Epithelial cell of esophagus (primary cell): ENCODE measurements at regions not wholly inside any gene's neighbourhood (a gene's known extent, or its start where the extent isn't known, plus 50 kb on each side); places are given as distances from the start of the nearest gene placed in this dataset.

ENCODE experiments used
- DNase-seq: peaks from one replicate; pipeline ENCODE4 v3.0.0; 2010; ENCODE audit warnings: low read depth
- H3K4me3 ChIP-seq: 2 replicates; pipeline ENCODE4 v1.5.1; 2011; ENCODE audit warnings: mild to moderate bottlenecking, low read length, control low read depth
- TF ChIP-seq, protein P1 (sequence below): IDR thresholded peaks from 2 replicates; pipeline ENCODE4 v1.5.1; 2011; ENCODE audit warnings: low read depth, mild to moderate bottlenecking, low read length, control low read depth, inconsistent platforms; ENCODE audit not compliant: insufficient read depth; ENCODE audit errors: missing control alignments

DNA sequence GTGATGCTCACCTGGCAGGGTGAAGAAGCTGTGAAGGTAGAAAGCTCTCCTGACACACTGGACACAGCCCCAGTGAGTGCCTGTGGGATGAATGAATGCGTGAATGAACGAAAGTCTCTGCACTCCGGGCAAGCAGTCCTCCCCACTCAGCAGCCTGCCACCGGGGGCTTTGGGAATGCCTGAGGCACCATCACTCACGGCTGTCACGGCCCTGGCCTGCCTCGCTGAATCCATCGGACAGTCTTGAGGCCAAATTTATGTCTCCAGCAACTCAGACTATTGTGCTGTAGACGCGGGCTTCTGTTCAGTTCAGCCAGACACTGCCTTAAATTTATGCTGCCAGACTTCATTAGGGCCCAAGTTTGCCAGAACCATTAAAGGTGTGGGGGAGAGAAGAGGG is 62.9 kb upstream of the TEX51 start:
- no peak for DNase-seq
- H3K4me3 ChIP-seq = no peak overlapping the region
- TF ChIP-seq, protein P1, sequence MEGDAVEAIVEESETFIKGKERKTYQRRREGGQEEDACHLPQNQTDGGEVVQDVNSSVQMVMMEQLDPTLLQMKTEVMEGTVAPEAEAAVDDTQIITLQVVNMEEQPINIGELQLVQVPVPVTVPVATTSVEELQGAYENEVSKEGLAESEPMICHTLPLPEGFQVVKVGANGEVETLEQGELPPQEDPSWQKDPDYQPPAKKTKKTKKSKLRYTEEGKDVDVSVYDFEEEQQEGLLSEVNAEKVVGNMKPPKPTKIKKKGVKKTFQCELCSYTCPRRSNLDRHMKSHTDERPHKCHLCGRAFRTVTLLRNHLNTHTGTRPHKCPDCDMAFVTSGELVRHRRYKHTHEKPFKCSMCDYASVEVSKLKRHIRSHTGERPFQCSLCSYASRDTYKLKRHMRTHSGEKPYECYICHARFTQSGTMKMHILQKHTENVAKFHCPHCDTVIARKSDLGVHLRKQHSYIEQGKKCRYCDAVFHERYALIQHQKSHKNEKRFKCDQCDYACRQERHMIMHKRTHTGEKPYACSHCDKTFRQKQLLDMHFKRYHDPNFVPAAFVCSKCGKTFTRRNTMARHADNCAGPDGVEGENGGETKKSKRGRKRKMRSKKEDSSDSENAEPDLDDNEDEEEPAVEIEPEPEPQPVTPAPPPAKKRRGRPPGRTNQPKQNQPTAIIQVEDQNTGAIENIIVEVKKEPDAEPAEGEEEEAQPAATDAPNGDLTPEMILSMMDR = no peak

DNA sequence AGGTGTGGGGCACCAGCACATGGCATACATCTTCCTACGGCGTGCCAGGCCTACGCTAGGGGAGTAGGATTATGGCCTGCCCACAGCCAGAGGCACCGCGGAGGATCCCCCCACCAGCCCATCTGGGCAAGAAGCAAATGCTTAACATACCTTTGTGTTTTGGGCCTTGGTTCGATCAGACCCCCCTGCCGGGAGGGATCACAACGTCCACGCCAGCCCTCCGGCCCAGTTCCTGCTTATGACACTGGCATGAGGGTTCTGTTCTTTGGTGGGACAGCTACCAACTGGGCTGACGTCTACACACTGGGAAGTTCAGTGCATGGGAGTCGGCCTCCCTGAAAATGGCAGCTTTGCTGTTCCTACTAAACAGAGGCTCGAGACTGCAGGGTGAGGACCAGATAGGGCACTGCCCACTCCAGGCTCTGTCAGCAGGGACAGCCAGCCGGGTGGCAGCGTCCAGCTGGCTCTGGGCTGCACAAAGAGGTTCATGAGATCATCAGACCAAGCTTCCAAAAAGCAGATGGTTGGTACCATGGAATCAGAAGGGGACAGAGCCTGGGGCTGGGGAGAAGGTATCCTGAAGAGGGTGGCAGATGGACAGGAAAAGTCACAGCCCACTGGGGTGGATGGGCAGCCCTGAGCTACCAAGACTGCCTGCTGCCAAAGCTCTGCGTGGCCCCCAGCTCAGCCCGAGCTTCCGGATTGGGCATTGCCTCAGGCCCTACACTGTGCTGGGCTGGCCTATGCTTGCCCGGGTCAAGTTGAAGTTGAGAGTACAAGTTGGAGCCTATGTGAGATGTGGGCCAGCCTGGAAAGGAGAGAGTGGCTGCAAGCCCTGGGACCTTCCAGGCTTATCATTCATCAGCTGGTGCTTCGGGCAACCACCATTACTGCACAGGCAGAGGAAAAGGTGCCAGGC is 61.7 kb upstream of the TEX51 start:
- no peak overlapping the region for H3K4me3 ChIP-seq
- no peak for DNase-seq
- TF ChIP-seq, protein P1 = no peak

DNA sequence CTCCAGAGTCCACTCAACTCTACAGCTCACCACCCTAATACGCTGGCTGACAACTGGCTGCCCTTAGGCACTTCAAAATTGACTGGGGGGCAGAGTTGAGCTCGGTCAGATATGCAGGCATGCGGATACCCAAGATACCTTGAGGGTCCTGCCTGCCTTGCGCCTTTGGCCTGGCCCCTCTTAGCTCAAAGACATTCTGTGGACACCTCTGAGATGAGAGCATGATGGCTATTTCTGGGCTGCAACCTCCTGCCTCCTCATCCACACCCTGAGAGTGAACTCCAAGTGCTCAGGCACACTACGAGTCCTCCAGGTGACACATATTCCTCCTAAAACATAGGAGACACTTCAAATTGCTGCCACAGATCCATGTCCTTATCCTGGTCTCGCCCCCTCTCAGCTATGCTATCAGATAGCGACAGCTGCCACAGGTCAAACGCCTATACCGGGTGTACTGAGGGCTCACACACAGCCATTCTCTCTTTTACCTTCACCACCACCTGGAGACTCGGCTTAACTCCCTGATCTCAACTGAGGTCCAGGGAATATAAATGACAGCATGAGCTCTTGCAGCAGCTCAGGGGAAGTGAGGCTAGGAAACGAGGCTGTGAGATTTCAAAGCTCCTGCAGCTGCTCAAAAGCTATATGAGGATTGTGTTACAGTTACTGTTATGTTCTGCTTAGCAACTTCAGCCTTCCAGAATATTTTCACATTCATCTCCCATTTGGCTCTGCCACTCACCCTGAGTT is 60.5 kb upstream of the TEX51 start:
- no peak overlapping the region for H3K4me3 ChIP-seq
- TF ChIP-seq, protein P1 = no peak
- no peak for DNase-seq

DNA sequence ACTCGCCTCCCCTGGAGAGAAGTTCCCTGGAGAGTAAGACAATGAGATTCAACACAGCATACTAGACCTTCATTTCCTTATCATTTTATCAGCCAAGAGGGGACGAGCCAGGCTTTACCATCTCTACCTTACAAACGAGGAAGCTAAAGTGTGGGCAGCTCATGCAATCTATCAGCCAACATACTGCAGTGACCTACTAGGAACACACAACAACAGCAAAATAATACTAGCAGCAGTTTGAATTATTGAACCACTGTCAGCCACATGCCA is 60.0 kb upstream of the TEX51 start:
- TF ChIP-seq, protein P1 = no peak
- no peak for DNase-seq
- no peak overlapping the region for H3K4me3 ChIP-seq

DNA sequence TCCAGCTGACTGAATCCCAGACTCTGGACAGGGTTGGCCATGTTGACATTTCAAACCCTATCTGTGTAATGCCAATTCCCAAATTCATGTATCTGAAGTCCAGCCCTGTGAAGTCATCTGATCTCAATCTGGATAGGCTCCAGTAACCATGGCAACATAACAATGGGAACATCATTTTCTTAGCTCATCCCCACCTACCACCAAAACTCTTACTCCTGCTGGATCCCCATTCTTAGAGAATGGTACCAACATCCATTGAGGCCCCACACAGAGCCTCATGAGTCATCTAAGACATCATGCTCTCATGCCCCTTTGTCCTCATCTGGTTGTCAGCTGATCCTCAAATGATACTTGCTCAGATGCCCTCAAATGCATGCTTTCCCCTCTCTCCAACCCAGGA is 58.9 kb upstream of the TEX51 start:
- TF ChIP-seq, protein P1 = no peak
- no peak overlapping the region for H3K4me3 ChIP-seq
- DNase-seq = no peak

DNA sequence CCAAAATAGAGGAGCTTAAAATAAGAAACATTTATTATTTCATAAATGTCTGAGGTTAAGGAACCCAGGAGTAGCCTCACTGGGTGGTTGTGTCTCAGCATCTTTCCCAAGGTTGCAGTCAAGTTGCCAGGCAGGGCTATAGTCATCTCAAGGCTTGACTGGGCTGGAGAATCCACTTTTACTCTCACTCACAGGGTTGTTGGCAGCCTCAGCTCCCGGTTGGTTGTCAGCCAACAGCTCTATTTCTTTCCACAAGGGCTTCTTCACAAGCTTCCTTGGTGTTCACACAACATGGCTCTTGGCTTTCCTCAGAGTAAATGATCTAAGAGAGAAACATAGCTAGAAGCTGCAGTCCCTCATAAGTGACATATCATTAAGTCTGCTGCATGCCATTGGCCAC is 55.6 kb upstream of the TEX51 start:
- DNase-seq = no peak
- TF ChIP-seq, protein P1 = no peak
- H3K4me3 ChIP-seq = no peak overlapping the region
